ENCODE measurements at regions not wholly inside any gene's neighbourhood (a gene's known extent, or its start where the extent isn't known, plus 50 kb on each side); places are given as distances from the start of the nearest gene placed in this dataset.
"Not testable (repeated sequence)": the region's sequence is repeated elsewhere in the genome, so short reads cannot be mapped to it uniquely, and the experiment has no call there.

GRCh38 chr3:177358091-177358976, 161.1 kb upstream of the TBL1XR1 start:
- DNase-seq = peak; percentile 89 to 96 (median 94)

GRCh38 chr3:177358977-177359592, 161.8 kb upstream of the TBL1XR1 start:
- peak in 3 of 4 experiments; percentile 28 to 54 (median 43) for DNase-seq

DNA sequence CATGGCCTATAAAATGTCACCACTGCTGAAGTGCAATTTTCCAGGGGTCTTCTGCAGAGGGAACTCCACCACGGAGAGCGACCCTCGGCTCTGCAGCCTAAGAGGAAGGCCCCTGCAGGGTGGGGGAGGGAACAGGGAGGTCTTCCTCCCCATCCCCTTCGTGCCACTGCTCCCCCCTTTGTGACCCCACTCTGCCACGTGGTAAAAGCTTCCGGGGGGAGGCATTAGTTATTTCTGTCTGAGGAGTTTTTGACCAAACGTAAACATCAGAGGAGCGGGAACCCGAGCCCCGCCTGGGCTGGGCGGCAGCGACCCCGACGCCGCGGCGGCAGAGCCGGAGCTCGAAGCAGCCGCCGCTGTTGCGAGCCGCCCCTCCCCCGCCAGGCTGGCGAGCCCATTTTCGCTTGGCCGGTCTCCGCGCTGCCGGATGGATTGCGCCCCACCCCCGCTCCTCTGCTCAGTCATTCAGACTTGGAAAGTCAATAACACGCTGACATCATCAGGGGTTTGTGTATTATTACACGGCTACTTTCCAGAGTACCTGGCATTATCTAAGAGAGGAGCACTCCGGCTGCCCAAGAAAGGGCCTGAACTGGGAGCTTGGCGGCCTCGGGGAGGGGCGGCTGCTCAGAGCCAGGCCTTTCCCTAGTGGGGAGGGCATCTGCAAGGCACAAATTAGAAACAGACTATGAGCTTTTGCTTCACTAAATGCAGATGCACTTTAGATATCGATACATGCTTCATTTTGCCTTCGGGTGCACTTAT, 162.5 kb upstream of the TBL1XR1 start:
- DNase-seq = peak; percentile 96 to 98 (median 98)

- DNase-seq = peak; percentile 82 to 92 (median 88)
Measured at GRCh38 chr3:177361081-177361938, 164.0 kb upstream of the TBL1XR1 start.

DNA sequence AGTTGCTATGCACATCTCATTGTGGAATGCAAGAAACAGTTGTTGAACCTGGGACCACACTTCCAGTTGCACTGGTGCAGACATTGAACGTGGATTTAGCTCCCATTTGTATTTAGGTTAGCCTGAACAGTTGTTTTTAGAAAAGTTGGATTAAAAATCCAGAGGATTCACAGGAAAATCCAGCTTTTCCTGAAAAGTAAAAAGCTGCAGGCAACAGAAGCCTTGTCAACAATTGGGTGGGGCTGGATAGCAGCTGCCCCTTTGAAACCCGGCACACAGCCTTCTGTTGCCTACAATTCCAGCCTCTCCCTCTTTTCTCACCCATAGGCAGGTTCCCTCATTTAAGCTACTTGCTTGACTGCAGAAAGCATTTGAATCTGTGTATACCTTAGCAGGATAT, 165.3 kb upstream of the TBL1XR1 start:
- no peak for DNase-seq

DNA sequence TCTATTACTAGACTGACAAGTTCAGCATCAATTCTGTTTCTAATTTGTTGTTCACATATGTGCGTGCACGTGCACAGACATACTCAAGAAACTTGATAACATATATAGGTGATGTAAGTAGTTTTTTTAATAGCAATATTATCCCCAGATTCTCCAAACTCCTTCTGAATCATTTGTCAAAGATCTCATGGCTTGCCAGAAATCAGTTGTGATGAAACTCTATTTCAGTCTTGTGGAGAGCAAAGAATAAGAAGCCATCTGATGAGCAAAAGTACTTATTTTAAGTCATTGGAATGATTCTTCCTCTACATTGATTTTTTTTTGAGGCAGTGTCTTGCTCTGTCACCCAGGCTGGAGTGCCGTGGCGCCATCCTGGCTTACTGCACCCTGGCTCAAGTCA, 167.0 kb upstream of the TBL1XR1 start:
- no peak for DNase-seq

GRCh38 chr3:177365294-177365693, 168.0 kb upstream of the TBL1XR1 start:
- not testable (repeated sequence) for DNase-seq

GRCh38 chr3:177367788-177368187, 170.5 kb upstream of the TBL1XR1 start:
- no peak for DNase-seq

- DNase-seq = no peak
Measured at GRCh38 chr3:177370246-177370822, 173.1 kb upstream of the TBL1XR1 start.

- DNase-seq = no peak
Measured at GRCh38 chr3:177371146-177371545, 173.9 kb upstream of the TBL1XR1 start.

DNA sequence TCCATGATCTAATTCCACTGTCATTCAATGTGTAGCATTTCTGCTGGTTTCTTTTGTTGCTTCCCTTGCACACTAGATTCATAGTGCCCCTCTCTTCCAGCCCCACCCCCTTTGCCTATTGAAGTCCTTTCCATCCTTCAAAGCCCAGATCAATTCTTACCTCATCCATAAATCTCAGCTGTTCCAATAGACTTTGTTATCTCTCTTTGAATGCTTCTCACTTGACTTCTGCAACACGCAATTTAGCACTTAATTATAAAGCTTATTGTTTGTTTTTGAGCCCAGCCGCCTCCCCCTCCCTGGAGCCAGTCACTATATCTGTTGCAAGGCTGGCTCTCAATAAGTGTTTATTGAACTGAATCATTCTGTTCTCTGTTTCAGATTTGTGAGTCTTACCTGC, 174.6 kb upstream of the TBL1XR1 start:
- no peak for DNase-seq

DNA sequence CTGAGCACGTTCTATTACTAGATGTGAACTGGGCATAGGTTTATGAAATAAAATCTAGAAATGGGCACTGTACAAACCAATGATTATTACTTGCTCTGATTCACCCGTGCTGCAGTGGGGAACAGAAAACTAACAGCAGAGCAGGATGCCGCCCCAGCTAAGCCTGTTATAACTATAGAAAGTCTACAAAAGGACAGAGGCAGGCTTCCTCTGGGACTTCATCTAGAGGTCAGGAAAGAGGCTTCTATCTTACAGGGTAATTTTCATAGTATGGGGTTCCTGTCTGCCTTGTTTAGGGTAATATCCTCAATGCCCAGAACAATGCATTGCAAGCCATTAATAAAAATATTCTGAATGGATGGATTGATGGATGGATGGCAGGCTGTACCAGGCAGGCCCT, 177.0 kb upstream of the TBL1XR1 start:
- DNase-seq = no peak

DNA sequence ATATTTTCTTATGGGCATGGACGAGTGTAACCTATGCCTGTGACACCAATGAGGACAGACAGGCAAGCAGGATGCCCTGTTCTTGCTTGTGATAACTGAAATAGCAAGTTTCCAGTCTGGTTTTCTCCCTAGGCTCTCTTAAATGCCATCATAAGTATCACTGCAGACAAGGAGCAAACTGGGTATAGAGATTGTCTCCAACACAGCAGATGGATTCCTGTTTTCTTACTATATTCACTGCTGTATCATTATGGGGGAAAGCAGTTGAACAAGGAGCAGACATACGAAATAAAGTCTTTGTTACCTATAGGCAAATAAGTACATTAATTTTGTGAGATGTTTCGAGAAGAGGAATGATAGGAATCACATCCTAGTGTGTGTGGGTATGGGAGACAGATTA, 178.0 kb upstream of the TBL1XR1 start:
- no peak for DNase-seq

DNA sequence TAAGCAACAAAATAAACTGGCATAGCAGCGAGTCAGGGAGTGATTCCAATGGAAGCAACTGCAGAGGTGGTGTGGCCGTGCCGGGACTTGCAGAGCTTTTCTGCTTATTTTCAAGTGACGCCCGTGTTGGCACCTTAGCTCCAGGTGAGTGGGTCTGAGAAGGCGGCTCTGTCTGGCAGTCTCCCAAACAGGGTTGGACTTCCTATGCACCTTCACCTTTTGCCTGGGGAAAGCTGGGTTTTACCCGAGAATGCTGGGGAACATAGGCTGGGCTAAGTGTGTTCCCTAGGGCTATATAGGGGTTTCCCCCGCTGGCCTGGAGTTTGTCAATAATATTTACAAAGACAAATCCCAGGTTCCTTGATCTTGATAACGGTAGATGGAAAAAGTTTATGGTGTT, 179.9 kb upstream of the TBL1XR1 start:
- no peak for DNase-seq

GRCh38 chr3:177378168-177378567, 180.9 kb upstream of the TBL1XR1 start:
- no peak for DNase-seq

GRCh38 chr3:177379045-177379444, 181.8 kb upstream of the TBL1XR1 start:
- no peak for DNase-seq

DNA sequence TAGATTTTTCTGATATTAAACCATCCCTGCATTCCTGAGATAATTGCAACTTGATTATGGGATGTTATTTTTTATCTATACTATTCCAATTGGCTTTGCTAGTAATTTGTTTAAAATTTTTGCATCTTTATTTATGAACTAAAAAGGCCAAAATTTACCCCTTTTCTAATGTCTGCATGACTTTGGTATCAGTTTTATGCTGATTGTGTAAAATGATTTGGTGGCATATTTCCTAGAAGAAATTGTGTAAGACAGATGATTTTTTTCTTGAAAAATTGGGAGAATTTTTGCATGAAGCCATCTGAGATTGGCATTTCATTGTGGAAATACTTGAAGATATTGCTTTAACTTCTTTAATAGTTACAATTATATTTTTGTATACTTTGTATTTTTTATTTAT, 183.8 kb upstream of the TBL1XR1 start:
- no peak for DNase-seq

- no peak for DNase-seq
Measured at GRCh38 chr3:177382944-177383343, 185.7 kb upstream of the TBL1XR1 start.

- DNase-seq = no peak
Measured at GRCh38 chr3:177385186-177385585, 187.9 kb upstream of the TBL1XR1 start.

DNA sequence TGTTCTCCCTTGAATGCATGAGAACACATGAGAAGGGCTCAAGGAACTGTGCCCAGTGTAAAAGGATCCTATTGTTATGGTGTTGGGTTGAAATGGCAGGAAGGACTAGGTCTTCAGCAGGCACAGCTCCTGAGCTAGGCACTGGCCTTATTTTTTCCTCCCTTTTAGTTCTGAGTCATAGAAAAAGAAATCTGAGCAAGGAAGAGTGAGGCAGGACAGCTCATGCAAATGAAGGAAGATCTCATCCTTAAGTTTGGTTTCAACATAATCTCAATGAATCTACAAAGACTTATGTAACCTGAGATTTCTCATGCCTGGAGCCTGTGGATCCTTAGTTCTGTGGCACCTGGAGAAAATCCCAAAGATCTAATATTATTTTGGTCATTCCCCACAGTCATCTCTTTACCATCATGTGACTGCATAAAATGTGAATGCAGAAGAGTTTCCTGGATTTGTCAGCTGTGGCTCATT, 188.6 kb upstream of the TBL1XR1 start:
- DNase-seq = peak in 2 of 4 experiments; percentile 13 to 17

DNA sequence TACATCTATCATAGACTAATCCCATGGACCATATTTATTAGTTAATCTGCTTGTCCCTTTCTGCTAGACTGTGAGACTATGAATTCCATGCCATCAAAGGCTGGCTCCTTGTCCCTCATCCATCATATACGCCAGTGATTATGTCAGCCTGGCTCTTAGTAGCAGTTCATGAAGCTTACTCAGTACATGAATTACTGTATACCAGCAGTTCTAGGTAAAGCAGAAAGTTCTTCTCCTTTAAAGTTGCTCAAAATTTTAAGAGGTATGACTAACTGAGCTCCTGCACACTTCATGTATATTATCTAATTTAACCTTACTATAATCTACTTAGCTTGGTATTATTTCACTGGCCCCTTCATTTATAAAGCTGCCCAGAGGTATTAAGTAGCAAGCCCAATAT, 190.9 kb upstream of the TBL1XR1 start:
- DNase-seq = no peak
